ENCODE measurements at regions not wholly inside any gene's neighbourhood (a gene's known extent, or its start where the extent isn't known, plus 50 kb on each side); places are given as distances from the start of the nearest gene placed in this dataset.
"Not testable (repeated sequence)": the region's sequence is repeated elsewhere in the genome, so short reads cannot be mapped to it uniquely, and the experiment has no call there.

GRCh38 chr13:59441068-59441467 is 722.7 kb downstream of the DIAPH3 start:
- TF ChIP-seq POLR2A, CTCF (IDR thresholded peaks at IDR 0.05): not testable (repeated sequence)

All from heart left ventricle (tissue), 13 donors.